WERI-Rb-1 (cell line): ENCODE measurements at regions not wholly inside any gene's neighbourhood (a gene's known extent, or its start where the extent isn't known, plus 50 kb on each side); places are given as distances from the start of the nearest gene placed in this dataset.

Source experiments
- DNase-seq: peaks from one replicate; pipeline ENCODE4 v3.0.0-alpha.2; 2020
- H3K27ac ChIP-seq: fragments of 250-450 bp; sonication (Bioruptor Pico); 2 replicates; pipeline ENCODE4 v1.5.1; 2020; ENCODE audit warnings: mild to moderate bottlenecking, moderate library complexity
- H3K27me3 ChIP-seq: fragments of 250-450 bp; sonication (Bioruptor Pico); 2 replicates; pipeline ENCODE4 v1.5.1; 2021; ENCODE audit warnings: mild to moderate bottlenecking, low read depth, moderate library complexity; ENCODE audit not compliant: insufficient read depth, severe bottlenecking
- H3K36me3 ChIP-seq: fragments of 250-450 bp; sonication (Bioruptor Pico); 2 replicates; pipeline ENCODE4 v1.5.1; 2020; ENCODE audit warnings: mild to moderate bottlenecking, moderate library complexity
- H3K4me3 ChIP-seq: 2 replicates; pipeline ENCODE4 v1.5.1; 2011; ENCODE audit warnings: low read depth, mild to moderate bottlenecking, control low read depth, low read length
- H3K9me3 ChIP-seq: fragments of 250-450 bp; sonication (Bioruptor Pico); 2 replicates; pipeline ENCODE4 v1.5.1; 2021; ENCODE audit warnings: mild to moderate bottlenecking, moderate library complexity; ENCODE audit not compliant: severe bottlenecking
- TF ChIP-seq, protein P1 (sequence below): IDR thresholded peaks from 2 replicates; pipeline ENCODE4 v1.5.1; 2011; ENCODE audit warnings: low read depth, mild to moderate bottlenecking, control low read depth, inconsistent platforms, low read length

GRCh38 chr6:164014346-164015087 is 600.0 kb downstream of the QKI start:
- H3K27ac ChIP-seq = no peak overlapping the region
- no peak for DNase-seq
- no peaks in the 10 kb centered on the region for H3K27me3 ChIP-seq
- H3K4me3 ChIP-seq = no peak overlapping the region
- H3K9me3 ChIP-seq = no peaks in the 10 kb centered on the region
- H3K36me3 ChIP-seq = no peaks in the 10 kb centered on the region
- TF ChIP-seq, protein P1, sequence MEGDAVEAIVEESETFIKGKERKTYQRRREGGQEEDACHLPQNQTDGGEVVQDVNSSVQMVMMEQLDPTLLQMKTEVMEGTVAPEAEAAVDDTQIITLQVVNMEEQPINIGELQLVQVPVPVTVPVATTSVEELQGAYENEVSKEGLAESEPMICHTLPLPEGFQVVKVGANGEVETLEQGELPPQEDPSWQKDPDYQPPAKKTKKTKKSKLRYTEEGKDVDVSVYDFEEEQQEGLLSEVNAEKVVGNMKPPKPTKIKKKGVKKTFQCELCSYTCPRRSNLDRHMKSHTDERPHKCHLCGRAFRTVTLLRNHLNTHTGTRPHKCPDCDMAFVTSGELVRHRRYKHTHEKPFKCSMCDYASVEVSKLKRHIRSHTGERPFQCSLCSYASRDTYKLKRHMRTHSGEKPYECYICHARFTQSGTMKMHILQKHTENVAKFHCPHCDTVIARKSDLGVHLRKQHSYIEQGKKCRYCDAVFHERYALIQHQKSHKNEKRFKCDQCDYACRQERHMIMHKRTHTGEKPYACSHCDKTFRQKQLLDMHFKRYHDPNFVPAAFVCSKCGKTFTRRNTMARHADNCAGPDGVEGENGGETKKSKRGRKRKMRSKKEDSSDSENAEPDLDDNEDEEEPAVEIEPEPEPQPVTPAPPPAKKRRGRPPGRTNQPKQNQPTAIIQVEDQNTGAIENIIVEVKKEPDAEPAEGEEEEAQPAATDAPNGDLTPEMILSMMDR = no peak

- H3K27me3 ChIP-seq = no peaks in the 10 kb centered on the region
- TF ChIP-seq, protein P1 = no peak
- H3K9me3 ChIP-seq = no peaks in the 10 kb centered on the region
- H3K36me3 ChIP-seq = no peaks in the 10 kb centered on the region
- H3K4me3 ChIP-seq = no peak overlapping the region
- DNase-seq = no peak
- no peak overlapping the region for H3K27ac ChIP-seq
Observed at GRCh38 chr6:164013480-164014208, 599.1 kb downstream of the QKI start.

DNA sequence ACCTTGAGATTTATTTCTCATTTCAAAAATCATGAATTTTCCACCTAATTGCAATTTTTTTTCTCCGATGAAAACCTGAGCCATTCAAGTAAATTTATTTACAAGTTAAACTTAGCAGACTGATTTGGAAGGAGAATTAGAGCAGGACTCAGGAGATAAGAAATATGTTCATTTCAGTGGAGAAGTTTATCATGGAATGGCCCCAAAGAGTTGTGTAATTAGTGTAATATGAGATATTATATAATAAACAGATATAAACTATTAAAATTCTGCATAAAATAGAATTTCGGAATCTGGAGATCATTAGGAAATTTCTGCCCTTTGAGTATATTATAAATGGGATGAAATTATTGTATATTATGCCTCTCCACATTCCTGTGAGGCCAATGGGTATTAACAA is 596.8 kb downstream of the QKI start:
- Histone ChIP-seq H3K27me3 (no peaks in the 10 kb centered on the region), H3K36me3 (no peaks in the 10 kb centered on the region), H3K27ac (no peak overlapping the region), H3K9me3 (no peaks in the 10 kb centered on the region), H3K4me3 (no peak overlapping the region)
- no peak for DNase-seq
- TF ChIP-seq, protein P1 = no peak

DNA sequence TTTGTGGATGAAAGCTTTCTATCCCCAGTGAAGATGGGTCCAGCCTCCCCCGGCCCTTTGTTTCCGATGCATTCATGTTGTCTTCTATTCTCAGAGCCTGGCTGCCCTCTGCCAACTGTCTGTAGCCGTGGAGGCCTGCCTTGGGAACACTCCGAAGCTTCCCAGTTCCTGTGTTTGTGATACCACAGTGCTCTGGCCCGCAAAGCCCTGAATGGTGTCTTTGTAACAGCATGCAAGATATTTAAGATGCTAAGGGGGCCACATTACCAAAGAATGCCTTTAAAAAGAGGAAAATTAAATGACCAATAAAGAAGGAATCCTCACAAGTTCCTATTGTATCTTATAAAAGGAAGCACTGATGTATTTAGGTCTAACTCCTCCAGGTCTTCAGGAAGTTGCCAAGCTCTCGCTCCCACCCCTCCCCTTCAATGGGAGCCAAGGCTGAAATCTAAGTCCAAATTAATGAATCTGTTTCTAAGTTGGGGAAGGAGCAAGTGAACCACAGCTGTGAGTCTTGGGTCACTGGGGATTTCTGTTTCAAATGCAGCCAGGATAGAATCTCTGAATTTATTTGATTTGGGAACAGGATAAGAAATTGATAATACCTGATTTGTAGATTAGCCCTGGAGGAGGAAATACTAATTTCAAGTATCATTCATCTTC is 596.1 kb downstream of the QKI start:
- no peak for DNase-seq
- TF ChIP-seq, protein P1 = no peak
- Histone ChIP-seq H3K27ac (no peak overlapping the region), H3K27me3 (no peaks in the 10 kb centered on the region), H3K9me3 (no peaks in the 10 kb centered on the region), H3K4me3 (no peak overlapping the region), H3K36me3 (no peaks in the 10 kb centered on the region)

GRCh38 chr6:164008902-164009301 is 594.4 kb downstream of the QKI start:
- H3K36me3 ChIP-seq = no peaks in the 10 kb centered on the region
- no peak overlapping the region for H3K27ac ChIP-seq
- TF ChIP-seq, protein P1 = no peak
- no peak overlapping the region for H3K4me3 ChIP-seq
- no peaks in the 10 kb centered on the region for H3K27me3 ChIP-seq
- no peaks in the 10 kb centered on the region for H3K9me3 ChIP-seq
- DNase-seq = no peak
